ENCODE measurements at regions not wholly inside any gene's neighbourhood (a gene's known extent, or its start where the extent isn't known, plus 50 kb on each side); places are given as distances from the start of the nearest gene placed in this dataset.
"Not testable (repeated sequence)": the region's sequence is repeated elsewhere in the genome, so short reads cannot be mapped to it uniquely, and the experiment has no call there.

DNA sequence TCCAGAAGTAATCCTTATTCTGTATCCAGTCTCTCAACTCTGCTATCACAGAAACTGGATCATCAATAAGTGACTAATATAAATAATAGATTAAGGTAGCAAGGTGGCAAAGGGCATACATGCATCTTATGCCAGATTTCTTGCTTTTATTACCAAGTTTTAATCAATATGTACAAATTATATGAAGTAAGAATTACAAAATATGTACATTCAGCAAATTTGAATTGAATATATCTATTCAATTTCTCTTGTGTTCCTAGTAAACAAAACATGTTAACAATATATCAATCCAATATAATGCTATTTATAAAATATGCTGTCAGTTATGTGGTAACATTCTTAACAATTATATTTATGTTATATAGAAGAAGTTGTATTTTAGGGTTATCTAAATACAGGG is 488.7 kb upstream of the COX7C start:
- Mint-ChIP-seq H3K36me3 (no peaks in the 10 kb centered on the region), H3K9me3 (no peaks in the 10 kb centered on the region), H3K27ac (no peak overlapping the region)
- DNase-seq (ENCODE audit: low spot score in 2 of 2) (no peak), ATAC-seq (no peak)

DNA sequence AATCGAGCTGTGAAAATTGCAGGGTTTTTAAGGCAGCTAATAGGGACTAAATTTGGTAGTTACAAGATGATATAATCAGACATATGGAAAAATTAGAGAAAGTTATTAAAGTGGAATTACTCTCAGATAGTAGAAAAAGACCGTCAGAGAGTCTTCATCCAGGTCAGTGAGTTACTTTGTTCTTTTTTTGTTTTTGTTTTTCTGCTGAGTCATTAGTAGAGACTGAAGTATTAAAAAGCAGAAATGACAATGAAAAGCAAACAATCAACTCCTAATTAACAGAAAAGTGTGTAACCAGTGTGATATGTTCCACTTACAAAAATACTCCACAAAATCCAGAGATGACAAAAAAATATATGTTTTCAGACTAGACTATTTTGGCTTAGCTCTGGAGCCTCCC is 480.4 kb upstream of the COX7C start:
- H3K9me3 Mint-ChIP-seq = peaks cover 0 to 6% of the 10 kb centered on the region in 2 donors
- no peak for ATAC-seq
- no peak overlapping the region for H3K27ac Mint-ChIP-seq
- DNase-seq (ENCODE audit: low spot score in 2 of 2) = no peak
- H3K36me3 Mint-ChIP-seq = no peaks in the 10 kb centered on the region

- H3K27ac Mint-ChIP-seq = no peak overlapping the region
- DNase-seq (ENCODE audit: low spot score in 2 of 2) = no peak
- H3K9me3 Mint-ChIP-seq = peaks cover 8 to 24% of the 10 kb centered on the region in 2 donors
- H3K36me3 Mint-ChIP-seq = no peaks in the 10 kb centered on the region
- no peak for ATAC-seq
Measured at GRCh38 chr5:86143837-86144236, 473.9 kb upstream of the COX7C start.

- Mint-ChIP-seq H3K9me3 (peaks cover 4% of the 10 kb centered on the region in 2 donors), H3K36me3 (no peaks in the 10 kb centered on the region), H3K27ac (no peak overlapping the region)
- ATAC-seq (no peak), DNase-seq (ENCODE audit: low spot score in 2 of 2) (no peak)
Measured at GRCh38 chr5:86152988-86153560, 464.7 kb upstream of the COX7C start.

- ATAC-seq = no peak
- H3K36me3 Mint-ChIP-seq = no peaks in the 10 kb centered on the region
- no peaks in the 10 kb centered on the region for H3K9me3 Mint-ChIP-seq
- DNase-seq (ENCODE audit: low spot score in 2 of 2) = no peak
- no peak overlapping the region for H3K27ac Mint-ChIP-seq
Measured at GRCh38 chr5:86155796-86156195, 461.9 kb upstream of the COX7C start.

- Mint-ChIP-seq H3K27ac (no peak overlapping the region), H3K9me3 (peaks cover 4 to 5% of the 10 kb centered on the region in 2 donors), H3K36me3 (no peaks in the 10 kb centered on the region)
- no peak for ATAC-seq
- DNase-seq (ENCODE audit: low spot score in 2 of 2) = no peak
Measured at GRCh38 chr5:86170194-86170593, 447.5 kb upstream of the COX7C start.

GRCh38 chr5:86175224-86175623 is 442.5 kb upstream of the COX7C start:
- H3K27ac Mint-ChIP-seq = no peak overlapping the region
- H3K9me3 Mint-ChIP-seq = peaks cover 0 to 4% of the 10 kb centered on the region in 2 donors
- DNase-seq (ENCODE audit: low spot score in 2 of 2) (no peak), ATAC-seq (peak; percentile 40 to 86)
- H3K36me3 Mint-ChIP-seq = no peaks in the 10 kb centered on the region

DNA sequence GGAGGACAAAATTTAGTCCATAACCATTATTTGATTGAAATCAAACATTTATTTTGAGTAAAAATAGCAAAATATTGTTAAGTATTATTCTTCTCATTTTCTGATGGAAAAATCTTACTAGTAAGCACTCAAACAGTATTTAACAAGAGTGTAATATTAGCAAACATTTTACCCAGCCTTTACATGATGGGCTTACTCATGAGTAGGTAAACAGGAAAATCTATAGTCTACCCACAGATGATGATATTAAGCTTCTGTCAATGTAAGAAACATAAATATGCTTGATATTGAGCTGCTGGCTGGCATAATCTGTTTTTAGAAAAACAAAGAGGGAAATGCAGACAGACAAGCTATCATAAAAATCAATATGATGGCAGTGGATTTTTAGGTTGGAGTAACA is 418.5 kb upstream of the COX7C start:
- ATAC-seq = no peak
- no peaks in the 10 kb centered on the region for H3K36me3 Mint-ChIP-seq
- H3K27ac Mint-ChIP-seq = no peak overlapping the region
- no peak for DNase-seq (ENCODE audit: low spot score in 2 of 2)
- H3K9me3 Mint-ChIP-seq = peaks cover 0 to 5% of the 10 kb centered on the region in 2 donors

DNA sequence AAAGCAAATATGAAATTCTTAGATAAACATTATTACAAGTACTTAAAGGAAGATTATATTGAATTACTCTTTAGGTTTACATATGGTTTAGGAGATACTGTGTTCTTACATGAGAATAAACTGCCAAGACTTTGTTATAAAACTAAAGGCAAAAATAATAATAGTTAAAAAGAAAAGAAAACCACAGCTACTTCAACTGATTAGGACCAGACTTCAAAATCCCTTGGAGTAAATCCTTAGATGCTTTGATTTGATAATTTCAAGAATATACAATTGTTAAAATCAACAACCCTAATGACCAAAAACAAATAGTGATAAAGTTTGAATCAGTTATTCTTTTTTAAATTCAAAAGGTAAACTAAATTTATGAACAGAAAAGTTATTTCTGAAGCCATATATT is 389.6 kb upstream of the COX7C start:
- DNase-seq (ENCODE audit: low spot score in 2 of 2) = no peak
- Mint-ChIP-seq H3K9me3 (peaks cover 6 to 8% of the 10 kb centered on the region in 2 donors), H3K27ac (no peak overlapping the region), H3K36me3 (no peaks in the 10 kb centered on the region)
- ATAC-seq = no peak

GRCh38 chr5:86232246-86232645 is 385.5 kb upstream of the COX7C start:
- Mint-ChIP-seq H3K27ac (no peak overlapping the region), H3K9me3 (no peaks in the 10 kb centered on the region), H3K36me3 (no peaks in the 10 kb centered on the region)
- DNase-seq (ENCODE audit: low spot score in 2 of 2) = no peak
- no peak for ATAC-seq

DNA sequence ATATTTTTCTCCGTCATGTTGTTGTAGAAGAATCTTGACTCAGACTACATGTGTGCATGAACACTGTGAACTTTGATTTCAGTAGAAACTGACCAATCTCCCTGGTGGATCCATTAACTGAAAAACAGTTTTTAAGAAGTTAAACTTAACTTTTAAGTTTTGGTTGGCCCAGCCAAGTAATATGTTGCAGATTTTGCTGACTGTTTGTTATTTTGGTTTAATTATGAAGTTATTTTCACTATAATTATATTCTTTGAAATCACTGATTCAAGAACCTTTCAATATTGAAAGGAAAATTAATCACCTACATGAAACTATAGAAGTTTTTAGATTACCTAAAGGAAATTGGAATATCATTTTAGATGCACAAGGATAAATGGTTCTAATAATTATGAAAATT is 373.6 kb upstream of the COX7C start:
- no peak for DNase-seq (ENCODE audit: low spot score in 2 of 2)
- peaks cover 0 to under 1% of the 10 kb centered on the region in 2 donors for H3K9me3 Mint-ChIP-seq
- H3K36me3 Mint-ChIP-seq = no peaks in the 10 kb centered on the region
- ATAC-seq = no peak
- H3K27ac Mint-ChIP-seq = no peak overlapping the region

DNA sequence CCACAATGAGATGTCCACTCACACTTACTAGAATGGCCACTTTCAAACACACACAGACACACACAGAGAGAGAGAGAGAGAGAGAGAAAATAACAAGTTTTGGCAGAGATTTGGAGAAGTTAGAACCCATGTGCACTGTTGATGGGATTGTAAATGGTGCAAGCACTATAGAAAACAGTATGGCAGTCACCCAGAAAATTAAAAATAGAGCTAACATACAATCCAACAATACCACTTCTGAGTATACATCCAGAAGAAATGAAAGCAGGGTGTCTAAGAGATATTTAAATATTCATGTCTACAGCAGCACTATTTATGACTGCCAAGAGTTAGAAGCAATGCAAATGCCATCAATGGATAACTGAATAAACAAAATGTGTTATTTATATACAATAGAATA is 359.9 kb upstream of the COX7C start:
- H3K36me3 Mint-ChIP-seq = no peaks in the 10 kb centered on the region
- H3K27ac Mint-ChIP-seq = no peak overlapping the region
- DNase-seq (ENCODE audit: low spot score in 2 of 2) = no peak
- no peak for ATAC-seq
- H3K9me3 Mint-ChIP-seq = peaks cover 4 to 5% of the 10 kb centered on the region in 2 donors

GRCh38 chr5:86284400-86285190 is 333.1 kb upstream of the COX7C start:
- ATAC-seq = peak; percentile 58 to 65

DNA sequence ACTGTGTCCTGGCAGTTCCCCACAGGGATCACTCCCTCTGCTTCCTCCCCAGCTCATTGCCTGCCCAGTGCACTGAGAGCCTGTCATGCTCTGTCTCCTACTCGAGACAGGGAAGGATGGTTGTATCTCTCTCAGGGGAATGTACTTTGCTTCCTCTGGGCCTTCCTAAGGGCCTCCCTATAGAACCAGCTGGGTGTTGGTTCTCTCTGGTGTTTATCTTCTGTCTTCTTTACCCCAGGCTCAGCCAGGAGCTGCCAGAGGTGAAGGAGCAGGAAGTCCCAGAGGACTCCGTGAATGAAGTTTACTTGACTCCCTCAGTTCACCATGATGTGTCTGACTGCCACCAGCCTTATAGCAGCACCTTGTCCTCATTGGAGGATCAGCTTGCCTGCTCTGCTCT is 330.3 kb upstream of the COX7C start:
- not testable (repeated sequence) for ATAC-seq

More at GRCh38 chr5:86284400-86285190, 333.1 kb upstream of the COX7C start:
- H3K27ac Mint-ChIP-seq; DNase-seq (ENCODE audit: low spot score in 2 of 2); H3K9me3 Mint-ChIP-seq; H3K36me3 Mint-ChIP-seq: not testable (repeated sequence)

DNA sequence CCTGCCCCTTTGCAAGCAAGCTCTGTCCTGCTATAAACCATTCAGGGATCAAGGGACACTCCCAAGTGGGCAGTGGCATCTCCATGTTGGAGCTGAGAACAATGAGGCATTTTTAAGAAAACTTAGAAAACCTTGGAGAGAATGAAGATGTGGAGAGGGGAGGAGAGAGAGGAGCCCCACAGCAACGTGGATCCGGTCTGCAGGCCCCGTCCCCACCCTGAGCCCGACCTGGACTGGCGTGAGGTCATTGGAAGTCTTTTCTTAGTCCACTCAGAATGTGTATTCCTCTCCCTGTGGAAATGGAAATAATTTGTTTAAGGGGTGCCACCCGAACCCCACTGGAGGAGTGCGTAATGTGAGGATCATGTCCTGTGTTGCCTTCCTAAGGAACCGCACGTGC is 328.0 kb upstream of the COX7C start:
- DNase-seq (ENCODE audit: low spot score in 2 of 2); H3K9me3 Mint-ChIP-seq; ATAC-seq; H3K27ac Mint-ChIP-seq; H3K36me3 Mint-ChIP-seq: not testable (repeated sequence)

More for the DNA sequence above, 330.3 kb upstream of the COX7C start:
- not testable (repeated sequence) for DNase-seq (ENCODE audit: low spot score in 2 of 2); H3K36me3 Mint-ChIP-seq; H3K9me3 Mint-ChIP-seq; H3K27ac Mint-ChIP-seq

GRCh38 chr5:86292811-86293210 is 324.9 kb upstream of the COX7C start:
- H3K9me3 Mint-ChIP-seq; H3K36me3 Mint-ChIP-seq; DNase-seq (ENCODE audit: low spot score in 2 of 2); ATAC-seq; H3K27ac Mint-ChIP-seq: not testable (repeated sequence)

DNA sequence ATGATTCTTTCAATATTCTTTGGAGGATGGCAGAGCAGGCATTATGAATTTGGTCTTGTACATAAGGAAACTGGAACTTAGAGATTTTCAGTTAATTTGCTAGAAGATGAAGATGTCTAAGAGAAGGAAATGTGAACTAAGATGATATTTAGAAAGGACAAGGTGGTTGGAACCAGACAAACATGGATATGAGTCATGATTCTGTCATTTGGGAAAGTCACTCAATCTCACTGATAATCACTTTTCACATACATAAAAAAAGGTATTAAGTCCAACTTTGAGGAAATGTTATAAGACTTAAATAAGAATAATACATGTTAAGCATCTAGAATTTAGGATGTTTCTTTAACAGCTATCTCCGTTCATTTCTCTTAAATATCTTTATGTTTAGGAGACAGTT is 315.1 kb upstream of the COX7C start:
- H3K9me3 Mint-ChIP-seq; DNase-seq (ENCODE audit: low spot score in 2 of 2); ATAC-seq; H3K27ac Mint-ChIP-seq; H3K36me3 Mint-ChIP-seq: not testable (repeated sequence)

GRCh38 chr5:86305050-86305449 is 312.7 kb upstream of the COX7C start:
- not testable (repeated sequence) for H3K36me3 Mint-ChIP-seq; H3K9me3 Mint-ChIP-seq; H3K27ac Mint-ChIP-seq; DNase-seq (ENCODE audit: low spot score in 2 of 2)
- ATAC-seq = peak in 1 of 2 donors; percentile 34

All from activated naive CD4-positive, alpha-beta T cell treated with anti-CD3 and anti-CD28 coated beads, Interleukin-2, amount 50 U/mL, for 72 hours (primary cell).